NT2/D1 (cell line): ENCODE measurements at regions not wholly inside any gene's neighbourhood (a gene's known extent, or its start where the extent isn't known, plus 50 kb on each side); places are given as distances from the start of the nearest gene placed in this dataset.

ENCODE experiments used
- DNase-seq: peaks from one replicate; pipeline ENCODE4 v3.0.0-alpha.2; 2011; ENCODE audit warnings: low read depth, low spot score
- H3K27me3 ChIP-seq: 2 replicates; pipeline ENCODE4 v1.6.0; 2011; ENCODE audit warnings: mild to moderate bottlenecking; ENCODE audit not compliant: insufficient read length, insufficient read depth
- H3K36me3 ChIP-seq: 2 replicates; pipeline ENCODE4 v1.6.1; 2011; ENCODE audit warnings: mild to moderate bottlenecking, low read length, mixed read lengths; ENCODE audit not compliant: insufficient read depth, insufficient read length
- H3K4me1 ChIP-seq: 2 replicates; pipeline ENCODE4 v1.5.1; 2011; ENCODE audit not compliant: insufficient read depth, insufficient read length
- H3K4me3 ChIP-seq: 2 replicates; pipeline ENCODE4 v1.5.1; 2011; ENCODE audit warnings: low read depth; ENCODE audit not compliant: insufficient read length
- H3K9ac ChIP-seq: 2 replicates; pipeline ENCODE4 v1.6.0; 2011; ENCODE audit warnings: low read depth; ENCODE audit not compliant: insufficient read length
- H3K9me3 ChIP-seq: 2 replicates; pipeline ENCODE4 v1.5.1; 2011; ENCODE audit warnings: mild to moderate bottlenecking, low read length; ENCODE audit not compliant: insufficient read depth
- SUZ12 ChIP-seq: IDR thresholded peaks from 2 replicates; pipeline ENCODE4 v1.6.1; 2011; ENCODE audit not compliant: insufficient read length, insufficient read depth; ENCODE audit errors: extremely low read depth
- YY1 ChIP-seq: IDR thresholded peaks from 2 replicates; pipeline ENCODE4 v1.6.1; 2011; ENCODE audit not compliant: insufficient read length, insufficient read depth
- ZNF274 ChIP-seq: IDR thresholded peaks from 2 replicates; pipeline ENCODE4 v1.6.1; 2011; ENCODE audit warnings: mild to moderate bottlenecking, low read depth, low read length

- no peak for TF ChIP-seq YY1
- Histone ChIP-seq H3K9me3 (peaks cover 18% of the 10 kb centered on the region), H3K4me1 (peaks cover 2% of the 10 kb centered on the region), H3K4me3 (no peak overlapping the region), H3K36me3 (no peaks in the 10 kb centered on the region), H3K9ac (no peak overlapping the region), H3K27me3 (no peaks in the 10 kb centered on the region)
- DNase-seq: no peak
Measured at GRCh38 chr19:30625947-30626625, 253.9 kb downstream of the ZNF536 start.

- no peaks in the 10 kb centered on the region for H3K36me3 ChIP-seq
- no peak overlapping the region for H3K9ac ChIP-seq
- no peak for TF ChIP-seq YY1
- no peak for TF ChIP-seq ZNF274
- TF ChIP-seq SUZ12: no peak
- H3K4me3 ChIP-seq: no peak overlapping the region
- H3K27me3 ChIP-seq: no peaks in the 10 kb centered on the region
- peaks cover 18% of the 10 kb centered on the region for H3K9me3 ChIP-seq
- no peaks in the 10 kb centered on the region for H3K4me1 ChIP-seq
- no peak for DNase-seq
Measured at GRCh38 chr19:30622276-30622675, 250.1 kb downstream of the ZNF536 start.

DNA sequence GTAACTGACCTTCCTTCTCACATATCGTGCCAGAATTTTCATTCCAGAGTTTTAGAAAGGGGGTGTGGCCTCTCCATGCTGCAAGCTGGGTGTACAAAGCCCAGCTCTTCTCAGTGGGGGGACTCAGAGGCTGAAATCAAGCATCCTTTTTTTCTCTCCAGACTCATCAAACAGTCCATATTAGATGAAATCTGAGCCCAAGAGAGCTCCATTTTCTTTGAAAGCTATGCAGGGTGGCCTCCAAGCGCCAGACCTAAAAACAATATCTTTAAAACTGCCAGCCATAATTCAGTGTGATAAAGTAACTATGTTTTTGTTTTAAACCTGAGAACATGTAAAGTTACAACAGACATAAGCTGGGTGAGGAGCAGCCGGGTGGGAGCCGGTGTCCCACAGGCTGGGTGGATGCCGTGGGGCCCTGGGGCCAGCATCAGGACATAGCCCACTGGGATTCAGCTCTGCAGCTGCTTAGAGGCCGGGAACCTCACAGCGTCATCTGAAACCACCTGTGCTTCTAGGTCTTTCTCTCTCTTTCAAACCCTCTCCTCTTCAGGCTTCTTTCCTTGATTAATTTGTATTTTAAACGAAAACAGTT is 249.2 kb downstream of the ZNF536 start:
- no peaks in the 10 kb centered on the region for H3K36me3 ChIP-seq
- H3K9ac ChIP-seq: no peak overlapping the region
- no peaks in the 10 kb centered on the region for H3K4me1 ChIP-seq
- DNase-seq: no peak
- H3K9me3 ChIP-seq: peaks cover 18% of the 10 kb centered on the region
- no peak for TF ChIP-seq ZNF274
- TF ChIP-seq SUZ12: no peak
- TF ChIP-seq YY1: no peak
- no peaks in the 10 kb centered on the region for H3K27me3 ChIP-seq
- H3K4me3 ChIP-seq: no peak overlapping the region

GRCh38 chr19:30620354-30620753 is 248.2 kb downstream of the ZNF536 start:
- TF ChIP-seq SUZ12 (no peak), ZNF274 (no peak), YY1 (no peak)
- Histone ChIP-seq H3K36me3 (no peaks in the 10 kb centered on the region), H3K4me1 (no peaks in the 10 kb centered on the region), H3K9ac (no peak overlapping the region), H3K9me3 (peaks cover 18% of the 10 kb centered on the region), H3K27me3 (no peaks in the 10 kb centered on the region), H3K4me3 (no peak overlapping the region)
- DNase-seq: no peak

DNA sequence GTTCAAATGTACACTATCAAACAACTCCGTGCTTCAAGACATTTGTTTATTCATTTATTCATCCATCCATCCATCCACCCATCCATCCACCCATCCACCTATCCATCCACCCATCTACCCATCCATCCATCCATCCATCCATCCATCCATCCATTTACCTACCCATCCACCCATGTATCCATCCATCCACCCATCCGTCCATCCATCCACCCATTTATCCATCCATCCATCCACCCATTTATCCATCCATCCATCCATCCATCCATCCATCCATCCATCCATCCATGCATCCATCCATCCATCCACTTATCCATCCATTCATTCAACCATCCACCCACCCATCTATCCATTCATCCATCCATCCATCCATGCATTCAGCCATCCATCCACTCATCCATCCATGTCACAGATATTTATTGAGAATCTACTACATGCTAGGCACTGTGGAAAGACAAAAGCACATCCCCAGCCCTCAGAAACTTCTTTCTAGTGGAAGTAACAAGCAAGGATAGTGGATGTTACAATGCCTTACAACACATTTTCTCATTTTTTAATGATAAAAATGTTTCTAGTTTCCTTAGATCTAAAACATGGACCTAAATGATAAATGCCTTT is 237.6 kb downstream of the ZNF536 start:
- Histone ChIP-seq H3K27me3 (no peaks in the 10 kb centered on the region), H3K36me3 (no peaks in the 10 kb centered on the region), H3K4me3 (no peak overlapping the region), H3K4me1 (no peaks in the 10 kb centered on the region), H3K9ac (no peak overlapping the region), H3K9me3 (no peaks in the 10 kb centered on the region)
- TF ChIP-seq SUZ12 (no peak), ZNF274 (no peak), YY1 (no peak)
- no peak for DNase-seq

GRCh38 chr19:30608471-30608870 is 236.3 kb downstream of the ZNF536 start:
- no peak for TF ChIP-seq YY1
- TF ChIP-seq SUZ12: no peak
- TF ChIP-seq ZNF274: no peak
- Histone ChIP-seq H3K4me1 (no peaks in the 10 kb centered on the region), H3K4me3 (no peak overlapping the region), H3K9ac (no peak overlapping the region), H3K36me3 (no peaks in the 10 kb centered on the region), H3K9me3 (no peaks in the 10 kb centered on the region), H3K27me3 (no peaks in the 10 kb centered on the region)
- no peak for DNase-seq
